ENCODE measurements at regions not wholly inside any gene's neighbourhood (a gene's known extent, or its start where the extent isn't known, plus 50 kb on each side); places are given as distances from the start of the nearest gene placed in this dataset.

DNA sequence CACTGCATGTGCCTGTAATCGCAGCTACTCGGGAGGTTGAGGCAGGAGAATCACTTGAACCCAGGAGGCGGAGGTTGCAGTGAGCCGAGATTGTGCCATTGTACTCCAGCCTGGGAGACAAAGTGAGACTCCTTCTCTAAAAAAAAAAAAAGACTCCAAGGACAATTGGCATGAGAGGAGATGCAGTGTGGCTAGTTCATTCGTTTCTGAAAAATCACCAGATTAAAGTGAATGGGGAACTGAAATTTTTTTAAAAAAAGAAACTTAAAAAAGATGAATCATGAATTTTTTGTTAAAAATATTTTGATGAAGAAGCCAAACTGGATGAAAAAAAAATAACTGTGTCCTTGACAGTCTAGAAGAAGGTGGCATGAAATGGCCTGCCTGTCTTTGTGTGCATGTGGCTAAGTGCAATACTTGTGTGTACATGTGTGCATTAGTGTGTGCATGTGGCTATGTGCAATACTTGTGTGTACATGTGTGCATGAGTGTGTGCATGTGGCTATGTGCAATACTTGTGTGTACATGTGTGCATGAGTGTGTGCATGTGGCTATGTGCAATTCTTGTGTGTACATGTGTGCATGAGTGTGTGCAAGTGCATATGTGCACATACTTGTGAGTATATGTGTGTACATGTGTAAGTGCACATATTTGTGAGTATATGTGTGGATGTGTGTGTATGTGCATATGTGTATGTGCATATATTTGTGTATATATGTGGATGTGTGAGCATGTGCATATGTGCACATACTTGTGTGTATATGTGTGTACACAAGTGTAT, 391.7 kb upstream of the KLF6 start:
- no peaks in the 10 kb centered on the region for H3K36me3 ChIP-seq (ENCODE audit: low read depth, missing control alignments)
- intact Hi-C loops (cut with DNase I; ENCODE audit: low total_unique reads): no loop called here
- H3K27ac ChIP-seq: peak overlapping the region; percentile 40 to 63
- no peak for DNase-seq
- peaks cover 22% of the 10 kb centered on the region for H3K4me1 ChIP-seq
- no peaks in the 10 kb centered on the region for H3K27me3 ChIP-seq
- TF ChIP-seq, protein P1, sequence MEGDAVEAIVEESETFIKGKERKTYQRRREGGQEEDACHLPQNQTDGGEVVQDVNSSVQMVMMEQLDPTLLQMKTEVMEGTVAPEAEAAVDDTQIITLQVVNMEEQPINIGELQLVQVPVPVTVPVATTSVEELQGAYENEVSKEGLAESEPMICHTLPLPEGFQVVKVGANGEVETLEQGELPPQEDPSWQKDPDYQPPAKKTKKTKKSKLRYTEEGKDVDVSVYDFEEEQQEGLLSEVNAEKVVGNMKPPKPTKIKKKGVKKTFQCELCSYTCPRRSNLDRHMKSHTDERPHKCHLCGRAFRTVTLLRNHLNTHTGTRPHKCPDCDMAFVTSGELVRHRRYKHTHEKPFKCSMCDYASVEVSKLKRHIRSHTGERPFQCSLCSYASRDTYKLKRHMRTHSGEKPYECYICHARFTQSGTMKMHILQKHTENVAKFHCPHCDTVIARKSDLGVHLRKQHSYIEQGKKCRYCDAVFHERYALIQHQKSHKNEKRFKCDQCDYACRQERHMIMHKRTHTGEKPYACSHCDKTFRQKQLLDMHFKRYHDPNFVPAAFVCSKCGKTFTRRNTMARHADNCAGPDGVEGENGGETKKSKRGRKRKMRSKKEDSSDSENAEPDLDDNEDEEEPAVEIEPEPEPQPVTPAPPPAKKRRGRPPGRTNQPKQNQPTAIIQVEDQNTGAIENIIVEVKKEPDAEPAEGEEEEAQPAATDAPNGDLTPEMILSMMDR (IDR thresholded peaks at IDR 0.05): no peak
- 38 to 52% methylated on average over 5 of the region's 5 CpGs for WGBS, 2 donors
- no peaks in the 10 kb centered on the region for H3K9me3 ChIP-seq
- H3K4me3 ChIP-seq: no peak overlapping the region

DNA sequence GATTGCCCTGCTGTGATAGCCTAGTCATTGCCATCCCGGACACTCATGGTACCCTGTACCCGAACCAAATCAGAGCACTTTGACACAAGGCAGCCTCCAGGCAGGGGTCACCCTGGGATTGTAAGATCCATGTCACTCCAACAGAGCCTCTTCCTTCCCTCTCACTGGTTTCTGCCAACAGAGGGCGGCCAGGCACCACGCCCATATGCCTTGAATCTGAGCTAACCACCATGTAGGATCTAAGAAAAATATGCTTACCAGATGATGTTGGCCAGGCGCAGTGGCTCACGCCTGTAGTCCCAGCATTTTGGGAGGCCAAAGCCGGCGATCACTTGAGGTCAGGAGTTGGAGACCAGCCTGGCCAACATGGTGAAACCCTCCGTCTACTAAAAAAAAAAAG, 389.2 kb upstream of the KLF6 start:
- H3K4me3 ChIP-seq: no peak overlapping the region
- no peak for DNase-seq
- no peaks in the 10 kb centered on the region for H3K9me3 ChIP-seq
- intact Hi-C loops (cut with DNase I; ENCODE audit: low total_unique reads): no loop called here
- no peak for TF ChIP-seq POLR2A (IDR thresholded peaks at IDR 0.05)
- TF ChIP-seq, protein P1 (IDR thresholded peaks at IDR 0.05): no peak
- 89 to 92% methylated on average over 8 to 9 of the region's 9 CpGs for WGBS, 2 donors
- no peak overlapping the region for H3K27ac ChIP-seq
- peaks cover 23% of the 10 kb centered on the region for H3K4me1 ChIP-seq
- H3K27me3 ChIP-seq: no peaks in the 10 kb centered on the region
- no peaks in the 10 kb centered on the region for H3K36me3 ChIP-seq (ENCODE audit: low read depth, missing control alignments)

DNA sequence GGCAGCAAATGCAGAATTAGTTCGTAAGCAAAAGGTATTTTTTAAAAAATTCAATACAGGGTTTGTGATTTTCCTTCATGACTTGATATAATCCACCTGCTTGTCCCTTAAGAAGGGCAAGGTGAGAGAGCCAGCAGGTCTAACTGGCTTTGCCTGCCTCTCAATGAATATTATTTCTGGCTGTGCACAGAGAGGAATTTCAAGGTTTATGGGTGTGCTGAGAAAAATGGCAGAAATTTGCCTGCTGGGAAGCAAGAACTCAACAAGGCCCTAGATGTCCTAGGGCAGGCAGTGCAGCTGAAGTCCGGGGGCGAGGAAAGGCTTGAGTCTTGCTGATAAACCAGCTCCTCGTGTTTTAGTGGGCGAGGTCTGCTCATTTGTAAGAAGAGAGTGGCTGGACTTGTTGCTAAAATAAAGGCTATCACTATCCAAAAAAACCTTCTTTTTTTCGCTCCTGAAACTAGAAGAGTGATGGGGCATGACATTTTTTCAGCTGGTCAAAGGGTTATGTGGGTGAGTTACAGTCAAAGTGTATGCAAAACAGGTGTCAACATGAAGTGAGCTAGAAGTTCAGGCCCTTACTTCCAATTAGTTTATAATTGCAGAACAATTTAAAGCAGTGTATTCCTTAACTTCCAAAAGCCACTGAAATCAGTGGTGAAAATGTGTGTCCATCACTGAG, 385.8 kb upstream of the KLF6 start:
- 45 to 68% methylated on average over 6 of the region's 6 CpGs for WGBS, 2 donors
- no peaks in the 10 kb centered on the region for H3K9me3 ChIP-seq
- no peak overlapping the region for H3K4me3 ChIP-seq
- no peak overlapping the region for H3K27ac ChIP-seq
- no peak for DNase-seq
- H3K4me1 ChIP-seq: peaks cover 14% of the 10 kb centered on the region
- intact Hi-C loops (cut with DNase I; ENCODE audit: low total_unique reads): no loop called here
- no peaks in the 10 kb centered on the region for H3K27me3 ChIP-seq
- TF ChIP-seq, protein P1 (IDR thresholded peaks at IDR 0.05): no peak
- no peak for TF ChIP-seq POLR2A (IDR thresholded peaks at IDR 0.05)
- no peaks in the 10 kb centered on the region for H3K36me3 ChIP-seq (ENCODE audit: low read depth, missing control alignments)

DNA sequence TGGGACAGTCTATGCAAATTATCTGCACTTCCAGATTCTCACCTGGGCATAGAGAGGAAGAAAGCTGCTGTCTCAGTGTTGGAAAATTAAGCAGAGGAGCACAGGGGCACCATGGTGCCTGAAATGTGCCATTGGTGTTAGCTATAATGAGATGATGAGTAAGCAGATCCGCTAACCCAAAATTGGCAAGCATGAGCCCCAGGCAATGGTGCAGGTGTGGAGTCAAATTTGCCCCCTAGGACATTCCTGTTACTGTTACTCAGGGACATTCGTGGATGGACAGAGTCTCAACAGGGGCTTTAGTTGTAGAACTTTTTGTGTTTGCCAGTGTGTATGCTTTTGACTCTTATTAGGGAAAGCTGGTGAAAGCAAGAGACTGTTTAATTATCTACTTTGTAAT, 385.2 kb upstream of the KLF6 start:
- no peaks in the 10 kb centered on the region for H3K36me3 ChIP-seq (ENCODE audit: low read depth, missing control alignments)
- no peak overlapping the region for H3K4me3 ChIP-seq
- H3K4me1 ChIP-seq: peaks cover 8% of the 10 kb centered on the region
- H3K27ac ChIP-seq: no peak overlapping the region
- TF ChIP-seq, protein P1 (IDR thresholded peaks at IDR 0.05): no peak
- TF ChIP-seq POLR2A (IDR thresholded peaks at IDR 0.05): no peak
- DNase-seq: no peak
- no peaks in the 10 kb centered on the region for H3K27me3 ChIP-seq
- intact Hi-C loops (cut with DNase I; ENCODE audit: low total_unique reads): no loop called here
- 88 to 92% methylated on average over 2 of the region's 2 CpGs for WGBS, 2 donors
- no peaks in the 10 kb centered on the region for H3K9me3 ChIP-seq

Data from testis (tissue), 2 donors.